ENCODE measurements at regions not wholly inside any gene's neighbourhood (a gene's known extent, or its start where the extent isn't known, plus 50 kb on each side); places are given as distances from the start of the nearest gene placed in this dataset.

DNA sequence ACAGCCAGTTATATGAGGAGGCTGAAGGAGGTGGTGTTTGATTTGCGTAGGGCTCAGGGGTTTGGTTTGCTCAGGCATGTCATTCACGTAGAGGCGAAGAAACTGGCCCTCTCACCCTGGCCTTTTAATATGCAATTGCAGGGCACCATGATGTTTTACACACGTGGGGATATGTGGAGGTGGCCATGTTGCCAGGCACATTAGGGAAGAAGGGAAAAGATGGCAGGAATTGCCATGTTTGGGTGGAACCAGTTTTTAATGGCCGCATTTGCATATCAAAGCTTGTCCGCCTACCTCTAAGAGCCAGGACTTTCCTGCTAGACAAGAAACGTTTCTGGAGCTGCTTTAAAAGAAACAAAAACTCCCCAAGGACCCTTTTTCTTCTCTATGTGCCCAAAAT, 1483.7 kb upstream of the GOT2 start:
- no peak for TF ChIP-seq EZH2 (IDR thresholded peaks at IDR 0.05; ENCODE audit: insufficient read depth, poor library complexity, severe bottlenecking)
- no peak for TF ChIP-seq EZH2phosphoT487 (IDR thresholded peaks at IDR 0.05; ENCODE audit: insufficient read depth, low read depth)
